Coronary artery (tissue), 2 donors: ENCODE measurements at regions not wholly inside any gene's neighbourhood (a gene's known extent, or its start where the extent isn't known, plus 50 kb on each side); places are given as distances from the start of the nearest gene placed in this dataset.

ENCODE experiments used
- DNase-seq: peaks from one replicate; pipeline ENCODE4 v3.0.0-alpha.2; 2017; ENCODE audit warnings: low spot score
- H3K27ac ChIP-seq, 2 donors: fragments of 200-600 bp; sonication (generic); one replicate each; pipeline ENCODE4 v1.5.1; 2016 to 2019
- H3K4me3 ChIP-seq: fragments of 200-600 bp; sonication (generic); 2 replicates; pipeline ENCODE4 v1.5.1; 2016; ENCODE audit warnings: mild to moderate bottlenecking, moderate library complexity
- TF ChIP-seq, protein P1 (sequence below): fragments of 200-600 bp; sonication (generic); IDR thresholded peaks from one replicate; pipeline ENCODE4 v1.5.1; 2019; ENCODE audit warnings: antibody characterized with exemption

DNA sequence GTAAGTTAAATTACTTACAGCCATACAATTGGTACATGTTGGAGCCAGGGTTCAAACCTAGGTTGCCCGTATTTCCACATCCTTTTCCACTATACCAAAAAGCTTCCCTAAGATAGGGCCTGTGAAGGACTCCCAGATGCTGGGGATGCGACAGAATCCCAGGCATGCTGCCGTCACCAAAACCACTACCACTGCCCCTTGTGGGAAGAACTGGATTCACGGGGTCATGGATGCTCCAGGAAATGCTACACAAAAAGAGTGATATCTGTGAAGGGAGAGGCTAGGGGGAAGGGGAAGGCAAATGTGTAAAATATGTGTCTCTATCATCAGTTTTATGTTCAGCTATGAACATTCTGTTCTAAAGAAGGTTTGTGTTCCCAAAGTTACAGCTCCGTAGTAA is 133.9 kb upstream of the IVNS1ABP start:
- TF ChIP-seq, protein P1, sequence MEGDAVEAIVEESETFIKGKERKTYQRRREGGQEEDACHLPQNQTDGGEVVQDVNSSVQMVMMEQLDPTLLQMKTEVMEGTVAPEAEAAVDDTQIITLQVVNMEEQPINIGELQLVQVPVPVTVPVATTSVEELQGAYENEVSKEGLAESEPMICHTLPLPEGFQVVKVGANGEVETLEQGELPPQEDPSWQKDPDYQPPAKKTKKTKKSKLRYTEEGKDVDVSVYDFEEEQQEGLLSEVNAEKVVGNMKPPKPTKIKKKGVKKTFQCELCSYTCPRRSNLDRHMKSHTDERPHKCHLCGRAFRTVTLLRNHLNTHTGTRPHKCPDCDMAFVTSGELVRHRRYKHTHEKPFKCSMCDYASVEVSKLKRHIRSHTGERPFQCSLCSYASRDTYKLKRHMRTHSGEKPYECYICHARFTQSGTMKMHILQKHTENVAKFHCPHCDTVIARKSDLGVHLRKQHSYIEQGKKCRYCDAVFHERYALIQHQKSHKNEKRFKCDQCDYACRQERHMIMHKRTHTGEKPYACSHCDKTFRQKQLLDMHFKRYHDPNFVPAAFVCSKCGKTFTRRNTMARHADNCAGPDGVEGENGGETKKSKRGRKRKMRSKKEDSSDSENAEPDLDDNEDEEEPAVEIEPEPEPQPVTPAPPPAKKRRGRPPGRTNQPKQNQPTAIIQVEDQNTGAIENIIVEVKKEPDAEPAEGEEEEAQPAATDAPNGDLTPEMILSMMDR, result no peak
- H3K4me3 ChIP-seq, result no peak overlapping the region
- no peak for DNase-seq
- H3K27ac ChIP-seq, result no peak overlapping the region

DNA sequence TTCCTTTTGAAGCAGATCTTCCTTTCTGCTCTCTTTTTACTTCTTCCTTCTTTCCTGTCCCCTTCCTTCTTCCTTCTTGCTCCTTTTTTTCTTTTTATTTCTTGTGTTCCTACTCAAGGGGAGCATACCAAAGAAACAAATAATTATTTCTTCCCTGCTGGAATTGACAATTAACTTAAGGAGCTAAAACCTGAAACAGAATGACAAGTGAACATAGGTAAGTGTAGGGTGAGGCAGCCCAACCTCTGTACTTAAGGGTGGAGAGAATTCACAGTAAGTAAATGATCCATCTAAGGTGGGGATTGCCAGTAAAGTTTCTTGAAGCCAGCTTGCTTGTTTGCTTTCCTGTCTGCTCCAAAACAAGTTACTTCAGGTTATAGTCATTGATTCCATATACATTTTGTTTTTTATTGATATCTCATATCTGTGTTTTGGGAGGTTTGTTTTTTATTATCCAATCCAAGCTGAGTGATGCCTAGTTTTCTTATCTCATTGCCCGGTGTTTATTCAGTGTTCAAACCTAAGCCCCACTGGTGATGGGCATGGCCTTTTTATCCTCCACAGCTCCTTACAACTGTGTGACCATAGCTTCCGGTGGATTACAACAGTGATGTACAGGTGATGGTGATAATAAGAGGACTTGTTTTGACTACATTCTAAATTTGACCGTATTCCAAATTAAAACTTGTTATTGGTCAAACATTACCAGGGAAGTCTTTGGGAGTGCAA is 133.2 kb upstream of the IVNS1ABP start:
- no peak overlapping the region for H3K4me3 ChIP-seq
- TF ChIP-seq, protein P1, result no peak
- DNase-seq, result no peak
- H3K27ac ChIP-seq, result no peak overlapping the region

GRCh38 chr1:185449378-185450059 is 132.5 kb upstream of the IVNS1ABP start:
- H3K27ac ChIP-seq, result no peak overlapping the region
- TF ChIP-seq, protein P1, result no peak
- no peak for DNase-seq
- no peak overlapping the region for H3K4me3 ChIP-seq

DNA sequence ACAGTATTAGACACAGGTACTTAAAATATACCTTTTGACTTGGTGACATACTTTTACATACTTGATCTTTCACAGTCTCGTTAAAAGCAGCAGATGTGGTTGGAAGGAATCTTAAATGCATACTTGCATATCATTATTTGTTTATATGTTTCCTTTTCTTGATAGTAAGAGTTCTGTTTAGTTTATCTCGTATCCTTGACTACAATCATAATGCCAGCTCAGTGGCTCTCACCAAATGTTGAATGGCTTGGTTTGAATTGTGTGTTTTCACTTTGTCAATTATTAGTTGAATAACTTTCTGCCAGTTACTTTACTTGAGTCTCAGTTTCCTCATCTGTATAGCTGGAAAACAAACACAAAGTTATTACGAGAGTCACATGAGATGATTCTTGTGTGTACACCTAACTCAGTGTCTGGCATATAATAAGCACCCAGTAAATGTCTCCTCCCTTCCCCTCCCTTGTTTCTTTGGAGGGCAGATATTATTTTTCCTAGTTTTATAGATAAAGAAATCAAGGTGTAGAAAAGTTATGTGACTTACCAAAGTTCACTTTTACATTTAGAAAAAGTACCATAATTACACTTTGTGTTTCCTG is 131.6 kb upstream of the IVNS1ABP start:
- TF ChIP-seq, protein P1, result no peak
- DNase-seq, result no peak
- no peak overlapping the region for H3K4me3 ChIP-seq
- no peak overlapping the region for H3K27ac ChIP-seq

- TF ChIP-seq, protein P1, result no peak
- H3K27ac ChIP-seq, result no peak overlapping the region
- no peak for DNase-seq
- H3K4me3 ChIP-seq, result no peak overlapping the region
Measured at GRCh38 chr1:185446131-185446530, 129.1 kb upstream of the IVNS1ABP start.

- DNase-seq, result no peak
- Histone ChIP-seq H3K4me3 (no peak overlapping the region), H3K27ac (no peak overlapping the region)
- TF ChIP-seq, protein P1, result no peak
Measured at GRCh38 chr1:185445594-185445993, 128.6 kb upstream of the IVNS1ABP start.
